SH-SY5Y (cell line): ENCODE measurements at regions not wholly inside any gene's neighbourhood (a gene's known extent, or its start where the extent isn't known, plus 50 kb on each side); places are given as distances from the start of the nearest gene placed in this dataset.

ENCODE experiments used
- GATA2 ChIP-seq: IDR thresholded peaks from 2 replicates; pipeline ENCODE4 v1.6.1; 2011; ENCODE audit warnings: mild to moderate bottlenecking, low read depth, low read length
- GATA3 ChIP-seq: IDR thresholded peaks from 2 replicates; pipeline ENCODE4 v1.6.1; 2011; ENCODE audit warnings: low read depth, mild to moderate bottlenecking, low read length, moderate library complexity

- TF ChIP-seq GATA3: no peak
- TF ChIP-seq GATA2: no peak
Observed at GRCh38 chr7:24231493-24231892, 52.5 kb upstream of the NPY start.
